Upper lobe of left lung (tissue), 4 donors: ENCODE measurements at regions not wholly inside any gene's neighbourhood (a gene's known extent, or its start where the extent isn't known, plus 50 kb on each side); places are given as distances from the start of the nearest gene placed in this dataset.

Experiments used
- CTCF ChIP-seq, 6 experiments: fragments of 450-650 bp in 4 of 6; fragments of 200-600 bp in 2 of 6; sonication (generic) in 2 of 6; IDR thresholded peaks; one replicate each; pipeline ENCODE4 v1.5.1; 2016 to 2019; ENCODE audit warnings: antibody characterized with exemption in 6 of 6
- EP300 ChIP-seq, 4 donors: sonication (generic); formaldehyde crosslinking; IDR thresholded peaks; one replicate each; pipeline ENCODE4 v1.5.1; 2017; ENCODE audit warnings: antibody characterized with exemption in 4 of 4, control low read depth in 2 of 4
- POLR2AphosphoS5 ChIP-seq, 2 donors: sonication (generic); formaldehyde crosslinking; IDR thresholded peaks; one replicate each; pipeline ENCODE4 v1.5.1; 2017; ENCODE audit warnings: antibody characterized with exemption in 2 of 2

- TF ChIP-seq CTCF (IDR thresholded peaks at IDR 0.05), result no peak
- TF ChIP-seq POLR2AphosphoS5 (IDR thresholded peaks at IDR 0.05), result no peak
- no peak for TF ChIP-seq EP300 (IDR thresholded peaks at IDR 0.05)
These were observed 109.2 kb upstream of the ZNF746 start for GRCh38 chr7:149606826-149607225.
